ENCODE measurements at regions not wholly inside any gene's neighbourhood (a gene's known extent, or its start where the extent isn't known, plus 50 kb on each side); places are given as distances from the start of the nearest gene placed in this dataset.

DNA sequence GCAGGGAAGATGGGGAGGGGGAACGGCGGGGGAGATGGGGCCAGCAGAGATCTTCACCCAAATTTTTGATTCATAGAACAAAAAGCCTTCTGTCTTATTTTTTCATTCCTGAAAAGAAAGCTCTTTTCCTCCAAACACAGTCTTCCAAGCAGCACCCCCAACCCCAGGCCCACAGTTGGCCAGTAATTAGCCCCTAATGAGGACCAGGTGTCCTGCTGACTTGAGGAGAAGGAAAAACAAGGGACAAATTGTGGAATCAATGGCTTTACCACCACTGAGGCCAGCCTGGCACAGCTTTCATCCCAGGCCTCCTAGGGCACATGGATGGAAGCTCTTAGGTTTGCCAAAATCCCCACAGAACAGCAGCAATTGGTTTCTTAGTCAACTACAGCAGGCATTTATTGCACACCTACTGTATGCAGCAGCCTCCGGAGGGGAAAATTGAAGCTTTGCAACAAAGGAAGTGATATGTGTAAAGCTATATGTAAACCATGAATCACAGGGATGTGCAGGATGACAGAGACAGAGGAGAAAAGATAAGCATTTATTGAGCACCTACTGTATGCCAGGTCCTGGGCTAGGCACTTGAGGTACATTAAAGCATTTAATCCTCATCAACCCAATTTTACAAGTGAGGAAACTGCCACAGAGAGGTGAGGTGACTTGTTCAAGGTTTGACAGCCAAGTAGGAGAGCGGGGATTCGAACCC lies 199.5 kb downstream of the TBC1D2B start:
- no peaks in the 10 kb centered on the region for H3K23me2 ChIP-seq (ENCODE audit: low read depth, low read length)
- no peak for DNase-seq (ENCODE audit: low read depth in 1 of 2, low spot score in 2 of 2)
- no peak overlapping the region for H3K23ac ChIP-seq (ENCODE audit: insufficient read length)
- ChIA-PET CTCF (ENCODE audit: partially characterized antibody) (interaction anchor here (1.0 to 1.2 kb wide), 3 partner anchors 47 to 314 kb away, joined by 3 read pairs; no protein-coding TSS in a partner anchor), POLR2A (ENCODE audit: partially characterized antibody) (no interaction called here)
- H3K14ac ChIP-seq (ENCODE audit: insufficient read length) = no peak overlapping the region
- H2AFZ ChIP-seq (ENCODE audit: low read length) = no peak overlapping the region
- no peak for FAIRE-seq
- no peak overlapping the region for H3K18ac ChIP-seq (ENCODE audit: extremely low read depth, low read length)
- H2BK20ac ChIP-seq (ENCODE audit: low read length) = no peak overlapping the region
- TF ChIP-seq RNF2 (IDR thresholded peaks at IDR 0.05; ENCODE audit: borderline replicate concordance, low read depth, low read length, missing control alignments, poor library complexity, severe bottlenecking) (no peak), KDM1A (IDR thresholded peaks at IDR 0.05; ENCODE audit: borderline replicate concordance, low read length) (peak; percentile 55; the same call in 1 of the 2 replicates), TEAD4 (IDR thresholded peaks at IDR 0.05; ENCODE audit: low read depth, low read length) (no peak), CHD2 (IDR thresholded peaks at IDR 0.05; ENCODE audit: low read length) (no peak), POLR2A (IDR thresholded peaks at IDR 0.05; ENCODE audit: control extremely low read depth in 1 of 2, low read depth in 2 of 2, low read length in 2 of 2) (no peak), CBX8 (IDR thresholded peaks at IDR 0.05; ENCODE audit: borderline replicate concordance, low read depth, low read length) (no peak)
- no peak overlapping the region for H2BK15ac ChIP-seq (ENCODE audit: low read length)
- H3K56ac ChIP-seq (replicated peaks; ENCODE audit: insufficient read length, low read depth, low read length) = no peak overlapping the region
- no peak overlapping the region for H2BK120ac ChIP-seq (replicated peaks; ENCODE audit: low read depth, low read length)
- no peaks in the 10 kb centered on the region for H3K9me3 ChIP-seq (ENCODE audit: insufficient read depth in 2 of 2, low read depth in 1 of 2, low read length in 1 of 2)
- H4K5ac ChIP-seq (ENCODE audit: insufficient read length, low read depth, low read length) = no peak overlapping the region
- H2BK5ac ChIP-seq (ENCODE audit: low read depth, low read length) = no peak overlapping the region
- H3K4me2 ChIP-seq (ENCODE audit: insufficient read depth in 1 of 2, low read depth in 2 of 2, low read length in 2 of 2) = no peak overlapping the region
- H3K79me1 ChIP-seq (ENCODE audit: low read depth, low read length) = no peaks in the 10 kb centered on the region
- H3K27ac ChIP-seq (ENCODE audit: low read depth, low read length) = no peak overlapping the region
- 78% methylated on average over 3 of the region's 5 CpGs; no CpG with 5 or more reads in 1 of the 2 experiments for WGBS, 2 experiments (ENCODE audit: extremely low coverage in 1 of 2, insufficient coverage in 1 of 2, insufficient read length in 1 of 2, insufficient replicate concordance in 2 of 2, low coverage in 1 of 2, low lambda C conversion rate in 2 of 2, missing lambda C conversion rate in 1 of 2)
- no peaks in the 10 kb centered on the region for H3K36me3 ChIP-seq (ENCODE audit: control insufficient read depth in 2 of 4, insufficient read depth in 4 of 4, low read length in 3 of 4)
- H4K8ac ChIP-seq (ENCODE audit: extremely low read depth, insufficient read depth, low read length) = no peak overlapping the region
- no peaks in the 10 kb centered on the region for H3K4me1 ChIP-seq (replicated peaks in 1 of 4; ENCODE audit: control insufficient read depth in 3 of 4, insufficient read depth in 4 of 4, low read length in 3 of 4)
- no peak overlapping the region for H3K4ac ChIP-seq (replicated peaks; ENCODE audit: insufficient read length, low read depth, low read length)
- no peak overlapping the region for H4K91ac ChIP-seq (replicated peaks; ENCODE audit: insufficient read length, low read length)
- no peak overlapping the region for H2AK5ac ChIP-seq (ENCODE audit: low read depth, low read length)
- no peak overlapping the region for H2BK12ac ChIP-seq (ENCODE audit: low read depth, low read length)
- H3K79me2 ChIP-seq (ENCODE audit: control insufficient read depth in 1 of 2, insufficient read depth in 2 of 2, low read length in 2 of 2) = no peaks in the 10 kb centered on the region
- H3K9ac ChIP-seq (replicated peaks in 1 of 4; ENCODE audit: extremely low read depth in 1 of 4, low read depth in 3 of 4, low read length in 3 of 4) = no peak overlapping the region; a peak in 1 of 7 replicates
- no peaks in the 10 kb centered on the region for H4K20me1 ChIP-seq (replicated peaks in 1 of 2; ENCODE audit: control insufficient read depth in 1 of 2, insufficient read depth in 2 of 2, low read length in 2 of 2)
- H3K4me3 ChIP-seq (ENCODE audit: extremely low read depth in 1 of 4, insufficient read depth in 2 of 4, low read depth in 3 of 4, low read length in 4 of 4) = no peak overlapping the region
- H3K27me3 ChIP-seq (replicated peaks in 1 of 4; ENCODE audit: control insufficient read depth in 3 of 4, extremely low read depth in 1 of 4, insufficient read depth in 3 of 4, low read length in 3 of 4) = no peaks in the 10 kb centered on the region

All from H1 (cell line).